Endothelial cell of umbilical vein (primary cell): ENCODE measurements at regions not wholly inside any gene's neighbourhood (a gene's known extent, or its start where the extent isn't known, plus 50 kb on each side); places are given as distances from the start of the nearest gene placed in this dataset.

Experiments used
- BruUV-seq: library from RNA; stranded (reverse); fragments of 400-500 nt; replicated peaks from 2 replicates; lab custom pipeline; 2021; lab: Mats Ljungman, UMichigan
- CTCF ChIA-PET: fragments of 300-600, 350-600 bp; sonication (Branson Sonifier 250); formaldehyde crosslinking; loops from one replicate; lab custom pipeline; 2021; ENCODE audit warnings: antibody characterized with exemption, inconsistent platforms; lab: Charles Lee
- POLR2A ChIA-PET: fragments of 300-600, 350-600 bp; sonication (Branson Sonifier 250); formaldehyde crosslinking; loops from one replicate; lab custom pipeline; 2021; ENCODE audit warnings: antibody characterized with exemption, inconsistent platforms; lab: Charles Lee
- DNase-seq: peaks from one replicate; pipeline ENCODE4 v3.0.0-alpha.2; 2011; ENCODE audit warnings: low read depth, low spot score
- FAIRE-seq: peaks from 2 replicates; lab custom pipeline; 2011; peaks lifted over from hg19 to GRCh38; lab: Jason Lieb, UNC
- H2AFZ ChIP-seq: 2 replicates; pipeline ENCODE4 v1.6.0; 2012; ENCODE audit warnings: low read depth, low read length, control low read depth, inconsistent platforms
- H3K27ac ChIP-seq: 2 replicates; pipeline ENCODE4 v1.5.1; 2011; ENCODE audit warnings: low read depth, mild to moderate bottlenecking, control low read depth, low read length, moderate library complexity; ENCODE audit not compliant: insufficient read depth
- H3K27me3 ChIP-seq, 2 experiments: 2 replicates each; pipeline versions ENCODE4 v1.6.0 to v1.6.1; 2011; ENCODE audit warnings: low read length in 2 of 2, mixed read lengths in 1 of 2; ENCODE audit not compliant: control insufficient read depth in 2 of 2, insufficient read depth in 2 of 2
- H3K36me3 ChIP-seq, 2 experiments: 2 replicates in 1 of 2; 3 replicates in 1 of 2; pipeline ENCODE4 v1.5.1; 2011; ENCODE audit warnings: low read length in 2 of 2, mild to moderate bottlenecking in 1 of 2, moderate library complexity in 1 of 2; ENCODE audit not compliant: control insufficient read depth in 2 of 2, insufficient read depth in 2 of 2; ENCODE audit errors: extremely low read depth in 1 of 2
- H3K4me1 ChIP-seq: 3 replicates; pipeline ENCODE4 v1.5.1; 2011; ENCODE audit warnings: mild to moderate bottlenecking, low read length; ENCODE audit not compliant: control insufficient read depth, insufficient read depth; ENCODE audit errors: extremely low read depth
- H3K4me2 ChIP-seq: 2 replicates; pipeline ENCODE4 v1.6.1; 2011; ENCODE audit warnings: low read length, control low read depth, mixed read lengths; ENCODE audit not compliant: insufficient read depth
- H3K4me3 ChIP-seq, 3 experiments: fragments of 200-600 bp in 1 of 3; sonication (generic), shearing (Covaris generic) in 1 of 3; replicated peaks in 1 of 3; 2 replicates each; pipeline ENCODE4 v1.5.1; 2011 to 2016; ENCODE audit warnings: control low read depth in 3 of 3, low read length in 3 of 3, mild to moderate bottlenecking in 2 of 3, inconsistent platforms in 1 of 3, low read depth in 1 of 3, moderate library complexity in 1 of 3; ENCODE audit not compliant: insufficient read depth in 1 of 3
- H3K79me2 ChIP-seq: 2 replicates; pipeline ENCODE4 v1.6.0; 2012; ENCODE audit warnings: low read length, inconsistent platforms; ENCODE audit not compliant: control insufficient read depth, insufficient read depth
- H3K9ac ChIP-seq: replicated peaks from 2 replicates; pipeline ENCODE3; 2011; ENCODE audit warnings: low read length, control low read depth; ENCODE audit not compliant: insufficient read depth; ENCODE audit errors: extremely low read depth
- H3K9me1 ChIP-seq: replicated peaks from 3 replicates; pipeline ENCODE4 v1.6.0; 2011; ENCODE audit warnings: mild to moderate bottlenecking, low read length; ENCODE audit not compliant: control insufficient read depth, insufficient read depth; ENCODE audit errors: extremely low read depth
- H3K9me3 ChIP-seq: replicated peaks from 2 replicates; pipeline ENCODE4 v1.5.1; 2012; ENCODE audit warnings: low read length, inconsistent platforms; ENCODE audit not compliant: control insufficient read depth, insufficient read depth
- H4K20me1 ChIP-seq: replicated peaks from 2 replicates; pipeline ENCODE3; 2011; ENCODE audit warnings: mild to moderate bottlenecking, low read length; ENCODE audit not compliant: control insufficient read depth, insufficient read depth; ENCODE audit errors: extremely low read depth
- FOS ChIP-seq: IDR thresholded peaks from 2 replicates; pipeline ENCODE4 v1.6.1; 2011; ENCODE audit warnings: mild to moderate bottlenecking, low read length, moderate library complexity, borderline replicate concordance; ENCODE audit not compliant: insufficient read depth
- GATA2 ChIP-seq: IDR thresholded peaks from 2 replicates; pipeline ENCODE4 v1.7.0; 2011; ENCODE audit warnings: low read depth, mild to moderate bottlenecking, moderate library complexity, mixed read lengths, low read length; ENCODE audit not compliant: insufficient read length, insufficient read depth
- MYC ChIP-seq: IDR thresholded peaks from one replicate; pipeline ENCODE4 v1.6.1; 2011; ENCODE audit warnings: mild to moderate bottlenecking, low read depth, low read length
- POLR2A ChIP-seq: IDR thresholded peaks from 2 replicates; pipeline ENCODE4 v1.6.1; 2012; ENCODE audit warnings: low read depth, mild to moderate bottlenecking, control low read depth, low read length
- POLR2AphosphoS5 ChIP-seq: IDR thresholded peaks from 2 replicates; pipeline ENCODE4 v1.6.1; 2012; ENCODE audit warnings: low read depth, mild to moderate bottlenecking, control low read depth, low read length, moderate library complexity; ENCODE audit not compliant: insufficient read depth
- dilution Hi-C: fragments of 300-500 bp; cut with MboI; formaldehyde crosslinking; loops from one replicate; pipeline ENCODE4 v1.15.0; 2019; ENCODE audit warnings: low sequenced_read_pairs; ENCODE audit not compliant: extremely low pct_ligation_motif_present
- intact Hi-C: fragments of 100-400 bp; cut with micrococcal nuclease; formaldehyde crosslinking; loops from one replicate; pipeline ENCODE4 v1.10.0; 2022
- TF ChIP-seq, protein P1 (sequence below), 2 donors: IDR thresholded peaks; 1 replicate in 1 of 2; 2 replicates in 1 of 2; pipeline ENCODE4 v1.5.1; 2011; ENCODE audit warnings: low read length in 2 of 2, mild to moderate bottlenecking in 2 of 2, moderate library complexity in 2 of 2, control low read depth in 1 of 2, inconsistent platforms in 1 of 2, low read depth in 1 of 2; ENCODE audit not compliant: insufficient read depth in 1 of 2; ENCODE audit errors: extremely low read depth in 1 of 2
- TF ChIP-seq, protein P2 (sequence below): IDR thresholded peaks from 2 replicates; pipeline ENCODE4 v1.6.1; 2011; ENCODE audit not compliant: insufficient read depth, insufficient read length

DNA sequence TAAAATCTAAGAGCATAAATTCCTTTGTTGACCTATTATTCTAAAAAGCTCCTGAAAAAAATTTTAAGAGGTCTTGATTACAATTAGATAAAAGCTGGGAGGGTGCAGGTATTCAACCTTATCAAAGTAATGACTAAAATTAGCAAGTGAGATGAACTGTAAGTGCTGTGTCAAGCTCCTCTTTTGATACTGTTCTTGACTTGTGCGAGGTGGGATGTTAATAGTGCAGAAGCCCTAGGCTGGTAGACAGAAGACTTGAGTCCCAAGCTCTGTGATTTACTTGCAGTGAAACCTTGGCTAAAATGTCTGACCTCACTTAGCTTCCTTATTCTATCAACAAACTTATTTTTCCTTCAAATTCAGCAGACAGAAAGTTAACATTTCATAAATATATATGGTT, 637.5 kb downstream of the DSC3 start:
- Histone ChIP-seq H3K79me2 (no peaks in the 10 kb centered on the region), H3K27ac (no peak overlapping the region), H4K20me1 (no peaks in the 10 kb centered on the region), H3K9me3 (peaks cover 2% of the 10 kb centered on the region), H3K4me2 (no peak overlapping the region), H3K4me3 (no peak overlapping the region), H3K9ac (no peak overlapping the region), H3K27me3 (no peaks in the 10 kb centered on the region), H3K9me1 (no peaks in the 10 kb centered on the region), H3K36me3 (no peaks in the 10 kb centered on the region), H3K4me1 (no peaks in the 10 kb centered on the region), H2AFZ (no peak overlapping the region)
- TF ChIP-seq GATA2 (no peak), FOS (no peak), MYC (no peak), POLR2A (no peak)
- TF ChIP-seq, protein P1, sequence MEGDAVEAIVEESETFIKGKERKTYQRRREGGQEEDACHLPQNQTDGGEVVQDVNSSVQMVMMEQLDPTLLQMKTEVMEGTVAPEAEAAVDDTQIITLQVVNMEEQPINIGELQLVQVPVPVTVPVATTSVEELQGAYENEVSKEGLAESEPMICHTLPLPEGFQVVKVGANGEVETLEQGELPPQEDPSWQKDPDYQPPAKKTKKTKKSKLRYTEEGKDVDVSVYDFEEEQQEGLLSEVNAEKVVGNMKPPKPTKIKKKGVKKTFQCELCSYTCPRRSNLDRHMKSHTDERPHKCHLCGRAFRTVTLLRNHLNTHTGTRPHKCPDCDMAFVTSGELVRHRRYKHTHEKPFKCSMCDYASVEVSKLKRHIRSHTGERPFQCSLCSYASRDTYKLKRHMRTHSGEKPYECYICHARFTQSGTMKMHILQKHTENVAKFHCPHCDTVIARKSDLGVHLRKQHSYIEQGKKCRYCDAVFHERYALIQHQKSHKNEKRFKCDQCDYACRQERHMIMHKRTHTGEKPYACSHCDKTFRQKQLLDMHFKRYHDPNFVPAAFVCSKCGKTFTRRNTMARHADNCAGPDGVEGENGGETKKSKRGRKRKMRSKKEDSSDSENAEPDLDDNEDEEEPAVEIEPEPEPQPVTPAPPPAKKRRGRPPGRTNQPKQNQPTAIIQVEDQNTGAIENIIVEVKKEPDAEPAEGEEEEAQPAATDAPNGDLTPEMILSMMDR (IDR thresholded peaks at IDR 0.05; ENCODE audit: extremely low read depth in 1 of 2, insufficient read depth in 1 of 2, low read depth in 1 of 2, low read length in 2 of 2): no peak
- TF ChIP-seq, protein P2, sequence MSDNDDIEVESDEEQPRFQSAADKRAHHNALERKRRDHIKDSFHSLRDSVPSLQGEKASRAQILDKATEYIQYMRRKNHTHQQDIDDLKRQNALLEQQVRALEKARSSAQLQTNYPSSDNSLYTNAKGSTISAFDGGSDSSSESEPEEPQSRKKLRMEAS: no peak
- intact Hi-C loops: no loop called here
- ChIA-PET POLR2A (no interaction called here), CTCF (no interaction called here)
- DNase-seq: no peak
- BruUV-seq: no TSS peak
- dilution Hi-C loops: no loop called here
- no peak for FAIRE-seq

DNA sequence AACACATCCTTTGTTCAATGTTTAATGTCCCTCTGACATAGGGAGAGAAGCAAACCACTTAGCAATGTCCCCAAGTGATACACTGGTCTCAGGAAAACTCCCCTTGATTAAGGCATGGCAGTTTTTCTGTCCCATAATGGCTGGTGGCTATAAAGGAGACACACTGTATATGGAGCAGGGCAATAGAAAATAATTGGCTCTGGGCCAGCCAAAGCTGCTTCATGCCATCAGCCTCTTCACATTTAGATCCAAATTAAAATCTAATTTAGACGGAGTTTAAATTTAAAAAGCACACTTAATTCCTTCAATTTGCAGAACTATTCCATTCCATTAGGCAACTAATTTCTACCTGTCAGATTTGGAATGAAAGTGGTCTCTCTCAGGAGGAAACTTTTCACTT, 638.1 kb downstream of the DSC3 start:
- no peak for DNase-seq
- FAIRE-seq: no peak
- no peaks in the 10 kb centered on the region for H3K79me2 ChIP-seq
- H3K36me3 ChIP-seq: no peaks in the 10 kb centered on the region
- no peaks in the 10 kb centered on the region for H3K9me1 ChIP-seq
- no peak overlapping the region for H3K27ac ChIP-seq
- H3K27me3 ChIP-seq: no peaks in the 10 kb centered on the region
- intact Hi-C loops: no loop called here
- no peak overlapping the region for H3K4me2 ChIP-seq
- H4K20me1 ChIP-seq: no peaks in the 10 kb centered on the region
- no peak overlapping the region for H3K9ac ChIP-seq
- no peak overlapping the region for H2AFZ ChIP-seq
- CTCF ChIA-PET: no interaction called here
- peaks cover 2% of the 10 kb centered on the region for H3K9me3 ChIP-seq
- POLR2A ChIA-PET: no interaction called here
- H3K4me3 ChIP-seq: no peak overlapping the region
- H3K4me1 ChIP-seq: no peaks in the 10 kb centered on the region
- no TSS peak for BruUV-seq
- TF ChIP-seq, protein P1 (IDR thresholded peaks at IDR 0.05; ENCODE audit: extremely low read depth in 1 of 2, insufficient read depth in 1 of 2, low read depth in 1 of 2, low read length in 2 of 2): no peak
- no peak for TF ChIP-seq POLR2AphosphoS5
- dilution Hi-C loops: no loop called here
